GM12878 (cell line): ENCODE measurements at regions not wholly inside any gene's neighbourhood (a gene's known extent, or its start where the extent isn't known, plus 50 kb on each side); places are given as distances from the start of the nearest gene placed in this dataset.

ENCODE experiments used
- ATAC-seq: fragments of 200-7000 bp; cut with Tn5 transposase; 3 replicates; pipeline ENCODE4 v1.9.1; 2020; ENCODE audit warnings: mild to moderate bottlenecking, moderate library complexity
- BruUV-seq: library from RNA; stranded (reverse); fragments of 400-500 nt; replicated peaks from 2 replicates; lab custom pipeline; 2021; lab: Mats Ljungman, UMichigan
- CTCF ChIA-PET: fragments of 300-600 bp; sonication (Branson Sonifier 250); formaldehyde crosslinking; extraction: SDS; loops from one replicate; lab custom pipeline; 2021; ENCODE audit warnings: inconsistent platforms; lab: Yijun Ruan, JAX
- POLR2A ChIA-PET: fragments of 350-600 bp; formaldehyde crosslinking; extraction: SDS; loops from one replicate; lab custom pipeline; 2021; ENCODE audit warnings: inconsistent platforms; lab: Charles Lee
- RAD21 ChIA-PET: fragments of 300-600 bp; sonication (Branson Sonifier 250); formaldehyde crosslinking; loops from one replicate; lab custom pipeline; 2023; ENCODE audit warnings: antibody characterized with exemption; ENCODE audit not compliant: unreplicated experiment; lab: Charles Lee
- SMC1A ChIA-PET: fragments of 300-600 bp; sonication (Branson Sonifier 250); formaldehyde crosslinking; loops from one replicate; lab custom pipeline; 2023; ENCODE audit not compliant: unreplicated experiment, uncharacterized antibody; lab: Charles Lee
- DNase-seq: peaks from one replicate; pipeline ENCODE4 v3.0.0-alpha.2; 2011; ENCODE audit warnings: low read depth, low spot score
- FAIRE-seq: peaks from 3 replicates; lab custom pipeline; 2011; peaks lifted over from hg19 to GRCh38; lab: Jason Lieb, UNC
- H2AFZ ChIP-seq: 2 replicates; pipeline ENCODE4 v1.6.0; 2011; ENCODE audit warnings: low read depth, low read length, control low read depth; ENCODE audit not compliant: control insufficient read depth
- H3K27ac ChIP-seq: 2 replicates; pipeline ENCODE4 v1.5.1; 2011; ENCODE audit warnings: control low read depth; ENCODE audit not compliant: control insufficient read depth, insufficient read depth
- H3K27me3 ChIP-seq, 2 experiments: replicated peaks in 1 of 2; 2 replicates each; pipeline versions ENCODE4 v1.6.0 to v1.6.1; 2011; ENCODE audit warnings: low read length in 1 of 2; ENCODE audit not compliant: control insufficient read depth in 2 of 2, insufficient read depth in 2 of 2
- H3K36me3 ChIP-seq, 2 experiments: 2 replicates each; pipeline ENCODE4 v1.5.1; 2011; ENCODE audit warnings: low read length in 1 of 2; ENCODE audit not compliant: control insufficient read depth in 2 of 2, insufficient read depth in 2 of 2
- H3K4me1 ChIP-seq: 2 replicates; pipeline ENCODE4 v1.6.1; 2011; ENCODE audit warnings: mild to moderate bottlenecking, low read length, moderate library complexity, mixed read lengths; ENCODE audit not compliant: control insufficient read depth, insufficient read depth
- H3K4me2 ChIP-seq: 2 replicates; pipeline ENCODE4 v1.6.0; 2011; ENCODE audit warnings: control low read depth; ENCODE audit not compliant: control insufficient read depth, insufficient read depth
- H3K4me3 ChIP-seq: fragments of 200-600 bp; sonication (generic); 2 replicates; pipeline ENCODE4 v1.5.1; 2016
- H3K79me2 ChIP-seq: 2 replicates; pipeline ENCODE4 v1.6.0; 2011; ENCODE audit warnings: low read length; ENCODE audit not compliant: control insufficient read depth, insufficient read depth
- H3K9ac ChIP-seq: 2 replicates; pipeline ENCODE4 v1.8.0; 2011; ENCODE audit warnings: low read length, control low read depth, mixed read lengths; ENCODE audit not compliant: control insufficient read depth, insufficient read depth
- H3K9me3 ChIP-seq: replicated peaks from 3 replicates; pipeline ENCODE4 v1.5.1; 2011; ENCODE audit warnings: mild to moderate bottlenecking, low read length; ENCODE audit not compliant: control insufficient read depth, insufficient read depth
- H4K20me1 ChIP-seq: 2 replicates; pipeline ENCODE4 v1.6.0; 2011; ENCODE audit not compliant: control insufficient read depth, insufficient read depth
- BCL11A ChIP-seq: IDR thresholded peaks from 2 replicates; pipeline ENCODE4 v1.6.1; 2011; ENCODE audit warnings: low read depth, low read length
- E4F1 ChIP-seq: fragments of 450-650 bp; IDR thresholded peaks from 2 replicates; pipeline ENCODE4 v1.6.1; 2018; ENCODE audit warnings: borderline replicate concordance, mild to moderate bottlenecking; ENCODE audit not compliant: partially characterized antibody
- MTA3 ChIP-seq: IDR thresholded peaks from 2 replicates; pipeline ENCODE4 v1.6.1; 2012; ENCODE audit warnings: low read length, inconsistent platforms, borderline replicate concordance
- NKRF ChIP-seq: fragments of 450-650 bp; conservative IDR thresholded peaks from 2 replicates; pipeline ENCODE4 v1.6.1; 2017; ENCODE audit warnings: mild to moderate bottlenecking, moderate library complexity
- NRF1 ChIP-seq: conservative IDR thresholded peaks from 2 replicates; pipeline ENCODE4 v1.6.1; 2011; ENCODE audit warnings: mild to moderate bottlenecking, low read depth, low read length, improper control_type of control experiment
- SRF ChIP-seq, 2 experiments: IDR thresholded peaks; 2 replicates each; pipeline ENCODE4 v1.6.1; 2011; ENCODE audit warnings: low read depth in 2 of 2, low read length in 2 of 2, mild to moderate bottlenecking in 1 of 2, moderate library complexity in 1 of 2
- YY1 ChIP-seq: IDR thresholded peaks from 2 replicates; pipeline ENCODE4 v1.6.1; 2011; ENCODE audit warnings: low read depth, mild to moderate bottlenecking, low read length
- ZNF24 ChIP-seq: fragments of 450-650 bp; IDR thresholded peaks from 2 replicates; pipeline ENCODE4 v1.6.1; 2017; ENCODE audit warnings: antibody characterized with exemption, mild to moderate bottlenecking
- WGBS: methylation state at CpG from one replicate; pipeline ENCODE4 v1.1.6; 2016; ENCODE audit warnings: low lambda C conversion rate; ENCODE audit not compliant: insufficient replicate concordance, insufficient coverage; ENCODE audit errors: missing lambda C conversion rate; 5-methylcytosine and 5-hydroxymethylcytosine counted together
- in situ Hi-C: fragments of 300-500 bp; cut with MboI; formaldehyde crosslinking; loops from 9 replicates; pipeline ENCODE4 v1.14.3; 2018; ENCODE audit warnings: mixed read lengths
- intact Hi-C: fragments of 100-400 bp; cut with micrococcal nuclease; formaldehyde crosslinking; loops from one replicate; pipeline ENCODE4 v1.14.2; 2022; ENCODE audit not compliant: unreplicated experiment
- TF ChIP-seq, protein P1 (sequence below): fragments of 450-650 bp; formaldehyde crosslinking; IDR thresholded peaks from 2 replicates; pipeline ENCODE4 v1.4.0; 2022; ENCODE audit warnings: mild to moderate bottlenecking, moderate library complexity
- TF ChIP-seq, protein P2 (sequence below): fragments of 450-650 bp; IDR thresholded peaks from 2 replicates; pipeline ENCODE4 v1.6.1; 2017; ENCODE audit warnings: mild to moderate bottlenecking, low read depth, inconsistent platforms; ENCODE audit not compliant: poor library complexity, severe bottlenecking
- TF ChIP-seq, protein P3 (sequence below): fragments of 450-650 bp; IDR thresholded peaks from 2 replicates; pipeline ENCODE4 v1.6.1; 2014; ENCODE audit warnings: mild to moderate bottlenecking

GRCh38 chr1:79220509-79220908 lies 214.0 kb upstream of the ADGRL4 start:
- no peak for FAIRE-seq
- no TSS peak for BruUV-seq
- RAD21 ChIA-PET = no interaction called here

More at GRCh38 chr1:79220509-79220908, 214.0 kb upstream of the ADGRL4 start:
- Histone ChIP-seq H3K9me3 (no peaks in the 10 kb centered on the region; the same call in 2 of the 3 replicates), H4K20me1 (no peaks in the 10 kb centered on the region), H3K4me3 (no peak overlapping the region), H3K27ac (no peak overlapping the region), H3K4me2 (no peak overlapping the region), H3K36me3 (no peaks in the 10 kb centered on the region), H3K9ac (no peak overlapping the region), H3K4me1 (no peaks in the 10 kb centered on the region), H3K79me2 (no peaks in the 10 kb centered on the region), H3K27me3 (no peaks in the 10 kb centered on the region), H2AFZ (no peak overlapping the region)
- WGBS = 0% methylated on average over 2 of the region's 2 CpGs
- intact Hi-C loops (no loop called here), in situ Hi-C loops (no loop called here)
- no peak for ATAC-seq
- SMC1A ChIA-PET = no interaction called here
- DNase-seq = no peak
- TF ChIP-seq MTA3 (no peak), E4F1 (no peak), BCL11A (no peak), YY1 (no peak), ZNF24 (no peak), NRF1 (no peak), NKRF (no peak), SRF (IDR thresholded peaks at IDR 0.05; ENCODE audit: low read depth in 2 of 2, low read length in 2 of 2) (no peak)
- TF ChIP-seq, protein P1, sequence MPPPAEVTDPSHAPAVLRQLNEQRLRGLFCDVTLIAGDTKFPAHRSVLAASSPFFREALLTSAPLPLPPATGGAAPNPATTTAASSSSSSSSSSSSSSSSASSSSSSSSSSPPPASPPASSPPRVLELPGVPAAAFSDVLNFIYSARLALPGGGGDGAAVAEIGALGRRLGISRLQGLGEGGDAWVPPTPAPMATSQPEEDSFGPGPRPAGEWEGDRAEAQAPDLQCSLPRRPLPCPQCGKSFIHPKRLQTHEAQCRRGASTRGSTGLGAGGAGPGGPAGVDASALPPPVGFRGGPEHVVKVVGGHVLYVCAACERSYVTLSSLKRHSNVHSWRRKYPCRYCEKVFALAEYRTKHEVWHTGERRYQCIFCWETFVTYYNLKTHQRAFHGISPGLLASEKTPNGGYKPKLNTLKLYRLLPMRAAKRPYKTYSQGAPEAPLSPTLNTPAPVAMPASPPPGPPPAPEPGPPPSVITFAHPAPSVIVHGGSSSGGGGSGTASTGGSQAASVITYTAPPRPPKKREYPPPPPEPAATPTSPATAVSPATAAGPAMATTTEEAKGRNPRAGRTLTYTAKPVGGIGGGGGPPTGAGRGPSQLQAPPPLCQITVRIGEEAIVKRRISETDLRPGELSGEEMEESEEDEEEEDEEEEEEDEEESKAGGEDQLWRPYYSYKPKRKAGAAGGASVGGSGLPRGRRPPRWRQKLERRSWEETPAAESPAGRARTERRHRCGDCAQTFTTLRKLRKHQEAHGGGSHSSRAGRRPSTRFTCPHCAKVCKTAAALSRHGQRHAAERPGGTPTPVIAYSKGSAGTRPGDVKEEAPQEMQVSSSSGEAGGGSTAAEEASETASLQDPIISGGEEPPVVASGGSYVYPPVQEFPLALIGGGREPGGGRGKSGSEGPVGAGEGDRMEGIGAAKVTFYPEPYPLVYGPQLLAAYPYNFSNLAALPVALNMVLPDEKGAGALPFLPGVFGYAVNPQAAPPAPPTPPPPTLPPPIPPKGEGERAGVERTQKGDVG (CRISPR knock-in tag) = no peak
- TF ChIP-seq, protein P2, sequence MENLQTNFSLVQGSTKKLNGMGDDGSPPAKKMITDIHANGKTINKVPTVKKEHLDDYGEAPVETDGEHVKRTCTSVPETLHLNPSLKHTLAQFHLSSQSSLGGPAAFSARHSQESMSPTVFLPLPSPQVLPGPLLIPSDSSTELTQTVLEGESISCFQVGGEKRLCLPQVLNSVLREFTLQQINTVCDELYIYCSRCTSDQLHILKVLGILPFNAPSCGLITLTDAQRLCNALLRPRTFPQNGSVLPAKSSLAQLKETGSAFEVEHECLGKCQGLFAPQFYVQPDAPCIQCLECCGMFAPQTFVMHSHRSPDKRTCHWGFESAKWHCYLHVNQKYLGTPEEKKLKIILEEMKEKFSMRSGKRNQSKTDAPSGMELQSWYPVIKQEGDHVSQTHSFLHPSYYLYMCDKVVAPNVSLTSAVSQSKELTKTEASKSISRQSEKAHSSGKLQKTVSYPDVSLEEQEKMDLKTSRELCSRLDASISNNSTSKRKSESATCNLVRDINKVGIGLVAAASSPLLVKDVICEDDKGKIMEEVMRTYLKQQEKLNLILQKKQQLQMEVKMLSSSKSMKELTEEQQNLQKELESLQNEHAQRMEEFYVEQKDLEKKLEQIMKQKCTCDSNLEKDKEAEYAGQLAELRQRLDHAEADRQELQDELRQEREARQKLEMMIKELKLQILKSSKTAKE = no peak
- TF ChIP-seq, protein P3, sequence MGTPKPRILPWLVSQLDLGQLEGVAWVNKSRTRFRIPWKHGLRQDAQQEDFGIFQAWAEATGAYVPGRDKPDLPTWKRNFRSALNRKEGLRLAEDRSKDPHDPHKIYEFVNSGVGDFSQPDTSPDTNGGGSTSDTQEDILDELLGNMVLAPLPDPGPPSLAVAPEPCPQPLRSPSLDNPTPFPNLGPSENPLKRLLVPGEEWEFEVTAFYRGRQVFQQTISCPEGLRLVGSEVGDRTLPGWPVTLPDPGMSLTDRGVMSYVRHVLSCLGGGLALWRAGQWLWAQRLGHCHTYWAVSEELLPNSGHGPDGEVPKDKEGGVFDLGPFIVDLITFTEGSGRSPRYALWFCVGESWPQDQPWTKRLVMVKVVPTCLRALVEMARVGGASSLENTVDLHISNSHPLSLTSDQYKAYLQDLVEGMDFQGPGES = no peak
- POLR2A ChIA-PET = no interaction called here
- CTCF ChIA-PET = no interaction called here
